ENCODE measurements at regions not wholly inside any gene's neighbourhood (a gene's known extent, or its start where the extent isn't known, plus 50 kb on each side); places are given as distances from the start of the nearest gene placed in this dataset.

DNA sequence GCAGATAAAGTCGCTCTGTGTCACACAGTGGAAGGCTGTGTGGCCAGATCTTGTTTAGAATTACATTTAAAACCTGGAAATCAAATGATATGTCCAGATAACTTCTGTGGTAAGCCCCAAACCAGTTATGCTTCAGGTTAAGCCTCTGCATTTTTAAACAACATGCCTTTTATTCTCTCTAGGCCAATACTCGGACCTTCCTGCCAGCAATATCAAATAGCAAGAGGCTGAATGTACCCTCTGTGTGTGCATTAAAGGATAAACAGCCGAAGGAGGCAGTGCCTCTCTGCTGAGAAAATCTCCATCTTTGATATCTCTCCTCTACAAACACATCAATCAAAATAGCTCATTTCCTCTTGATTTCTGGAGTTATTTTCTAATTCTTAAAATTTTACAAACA lies 67.1 kb upstream of the TMEM260 start:
- DNase-seq: no peak

DNA sequence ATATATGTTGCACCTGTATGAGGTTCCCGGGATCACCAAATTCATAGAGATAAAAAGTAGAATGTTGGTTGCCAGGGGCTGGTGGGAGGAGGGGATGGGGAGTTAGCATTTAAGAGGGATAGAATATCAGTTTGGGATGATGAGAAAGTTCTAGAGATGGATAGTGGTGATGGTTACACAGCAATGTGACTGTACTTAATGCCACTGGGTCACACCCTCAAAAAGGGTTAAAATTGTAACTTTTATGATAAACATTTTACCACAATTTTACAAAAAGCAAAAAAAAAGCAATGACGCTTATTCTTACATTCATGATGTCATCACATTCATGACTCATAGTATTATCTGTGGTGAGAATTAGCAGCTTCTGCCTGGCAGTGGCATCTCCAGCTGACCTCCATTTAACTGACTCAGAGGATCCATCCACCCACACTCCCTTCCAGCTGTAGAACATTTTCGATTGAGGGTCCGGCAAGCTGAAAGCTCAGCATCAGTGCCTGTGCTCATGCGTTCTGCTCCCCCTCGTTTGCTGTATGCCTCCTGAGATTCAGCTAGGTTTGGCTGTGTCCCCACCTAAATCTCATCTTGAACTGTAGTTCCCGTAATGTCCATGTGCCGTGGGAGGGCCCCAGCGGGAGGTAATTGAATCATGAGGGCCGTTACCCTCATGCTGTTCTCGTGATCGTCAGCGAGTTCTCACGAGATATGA lies 64.8 kb upstream of the TMEM260 start:
- DNase-seq: no peak

DNA sequence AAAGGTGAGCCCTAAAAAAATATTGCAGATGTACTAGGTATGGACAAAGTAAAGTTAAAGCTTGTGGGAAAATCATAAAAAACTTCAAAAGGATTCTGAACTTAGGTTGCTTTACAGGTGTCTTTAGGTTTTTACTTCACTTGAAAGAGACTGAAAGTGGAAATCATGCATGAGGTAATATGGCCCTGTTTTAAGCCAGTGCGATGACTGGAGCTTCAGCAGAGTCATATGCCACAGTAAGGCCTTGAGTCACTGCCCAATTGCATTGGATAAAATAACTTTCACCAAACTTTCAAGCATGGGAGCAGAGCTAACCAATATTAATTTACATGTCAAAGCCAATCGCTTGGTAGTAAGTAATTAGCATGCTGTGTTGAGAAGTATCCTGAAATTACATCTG lies 63.9 kb upstream of the TMEM260 start:
- no peak for DNase-seq

DNA sequence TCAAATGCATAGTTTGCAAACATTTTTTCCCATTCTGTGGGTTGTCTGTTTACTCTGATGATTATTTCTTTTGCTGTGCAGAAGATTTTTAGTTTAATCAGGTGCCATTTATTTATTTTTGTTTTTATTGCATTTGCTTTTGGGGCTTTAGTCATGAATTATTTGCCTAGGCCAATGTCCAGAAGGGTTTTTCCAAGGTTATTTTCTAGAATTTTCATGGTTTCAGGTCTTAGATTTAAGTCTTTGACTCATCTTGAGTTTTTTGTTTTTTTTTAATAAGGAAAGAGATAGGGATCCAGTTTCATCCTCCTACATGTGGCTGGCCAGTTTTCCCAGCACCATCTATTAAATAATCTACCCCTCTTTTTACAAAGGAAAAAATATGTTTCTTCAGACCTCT lies 57.2 kb upstream of the TMEM260 start:
- no peak for DNase-seq

DNA sequence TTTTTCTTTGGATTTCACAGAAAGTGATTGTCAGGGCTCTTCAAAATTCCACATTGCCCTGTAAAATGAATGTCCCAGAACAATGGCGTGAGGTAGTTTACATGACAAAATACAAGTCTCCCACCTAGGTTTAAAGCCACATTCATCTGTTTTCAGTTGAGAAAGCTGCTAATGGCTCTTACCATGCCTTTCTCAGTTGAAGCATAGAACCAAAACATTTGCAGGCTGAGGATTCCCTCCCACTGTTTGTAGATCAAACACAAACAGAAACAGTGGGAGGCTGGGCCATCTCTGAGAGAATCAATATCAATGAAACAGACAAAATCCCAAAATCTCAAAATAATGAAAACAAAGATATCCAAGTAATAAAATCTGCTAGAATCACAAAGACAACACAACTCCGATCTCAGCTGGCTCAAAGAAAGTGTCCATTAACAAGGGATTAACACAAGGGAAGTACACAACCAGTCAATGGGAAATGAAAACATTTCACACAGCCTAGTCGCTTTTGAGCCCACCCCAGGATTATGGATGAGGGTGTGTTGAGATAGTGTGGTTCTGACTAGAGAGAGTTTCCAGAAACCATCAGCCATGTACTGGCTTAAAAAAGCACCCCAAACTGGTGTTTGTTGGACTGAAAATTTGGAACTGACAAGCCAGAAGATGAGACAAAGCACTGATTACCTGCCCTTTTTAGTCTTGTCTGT lies 54.5 kb upstream of the TMEM260 start:
- DNase-seq: no peak

DNA sequence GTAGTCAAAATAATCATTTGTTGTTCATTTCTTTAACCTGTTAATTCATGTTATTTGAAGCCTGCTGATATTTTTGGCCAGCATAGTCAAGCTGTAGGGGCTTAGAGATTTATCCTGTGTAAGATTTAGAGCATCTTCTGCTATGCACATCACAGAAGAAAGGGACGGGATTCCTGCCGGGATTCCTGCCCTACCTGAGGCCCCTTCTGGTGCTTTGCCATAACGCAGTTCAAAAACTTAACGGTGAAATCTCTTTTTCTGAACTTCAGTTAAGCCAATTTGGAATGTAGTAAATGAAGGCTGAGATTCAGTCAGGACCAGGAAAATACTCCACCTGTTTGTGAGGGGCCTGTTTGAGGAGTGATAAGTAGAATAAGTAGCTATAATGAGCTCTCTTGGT lies 50.7 kb upstream of the TMEM260 start:
- DNase-seq: no peak
